AG10803 (cell line): ENCODE measurements at regions not wholly inside any gene's neighbourhood (a gene's known extent, or its start where the extent isn't known, plus 50 kb on each side); places are given as distances from the start of the nearest gene placed in this dataset.

ENCODE experiments used
- DNase-seq: peaks from one replicate; pipeline ENCODE4 v3.0.0; 2010; ENCODE audit warnings: low read depth
- H3K4me3 ChIP-seq: 2 replicates; pipeline ENCODE4 v1.5.1; 2011; ENCODE audit warnings: mild to moderate bottlenecking, low read length, control low read depth
- TF ChIP-seq, protein P1 (sequence below): conservative IDR thresholded peaks from 2 replicates; pipeline ENCODE4 v1.5.1; 2011; ENCODE audit warnings: mild to moderate bottlenecking, low read length, control low read depth, inconsistent platforms

DNA sequence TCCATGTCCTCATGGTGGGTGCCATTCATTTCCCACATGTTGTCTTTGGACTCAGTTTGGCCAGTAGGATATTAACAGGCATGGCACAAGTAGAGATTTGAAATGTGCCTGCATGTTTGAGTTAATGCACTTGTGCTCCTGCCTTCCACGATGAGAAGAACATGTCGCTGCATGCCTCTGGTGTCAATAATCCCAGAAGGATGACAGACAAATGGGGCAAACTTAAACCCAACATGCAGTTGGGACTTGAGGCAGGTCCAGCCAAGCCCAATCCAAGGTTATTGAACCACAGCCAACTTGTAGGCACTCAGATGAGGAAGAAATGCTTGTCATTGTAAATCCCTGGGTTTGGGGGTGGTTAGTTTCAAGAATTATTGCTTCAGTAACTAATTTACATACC lies 174.6 kb downstream of the TRIM33 start:
- H3K4me3 ChIP-seq: no peak overlapping the region
- TF ChIP-seq, protein P1, sequence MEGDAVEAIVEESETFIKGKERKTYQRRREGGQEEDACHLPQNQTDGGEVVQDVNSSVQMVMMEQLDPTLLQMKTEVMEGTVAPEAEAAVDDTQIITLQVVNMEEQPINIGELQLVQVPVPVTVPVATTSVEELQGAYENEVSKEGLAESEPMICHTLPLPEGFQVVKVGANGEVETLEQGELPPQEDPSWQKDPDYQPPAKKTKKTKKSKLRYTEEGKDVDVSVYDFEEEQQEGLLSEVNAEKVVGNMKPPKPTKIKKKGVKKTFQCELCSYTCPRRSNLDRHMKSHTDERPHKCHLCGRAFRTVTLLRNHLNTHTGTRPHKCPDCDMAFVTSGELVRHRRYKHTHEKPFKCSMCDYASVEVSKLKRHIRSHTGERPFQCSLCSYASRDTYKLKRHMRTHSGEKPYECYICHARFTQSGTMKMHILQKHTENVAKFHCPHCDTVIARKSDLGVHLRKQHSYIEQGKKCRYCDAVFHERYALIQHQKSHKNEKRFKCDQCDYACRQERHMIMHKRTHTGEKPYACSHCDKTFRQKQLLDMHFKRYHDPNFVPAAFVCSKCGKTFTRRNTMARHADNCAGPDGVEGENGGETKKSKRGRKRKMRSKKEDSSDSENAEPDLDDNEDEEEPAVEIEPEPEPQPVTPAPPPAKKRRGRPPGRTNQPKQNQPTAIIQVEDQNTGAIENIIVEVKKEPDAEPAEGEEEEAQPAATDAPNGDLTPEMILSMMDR: no peak
- no peak for DNase-seq

DNA sequence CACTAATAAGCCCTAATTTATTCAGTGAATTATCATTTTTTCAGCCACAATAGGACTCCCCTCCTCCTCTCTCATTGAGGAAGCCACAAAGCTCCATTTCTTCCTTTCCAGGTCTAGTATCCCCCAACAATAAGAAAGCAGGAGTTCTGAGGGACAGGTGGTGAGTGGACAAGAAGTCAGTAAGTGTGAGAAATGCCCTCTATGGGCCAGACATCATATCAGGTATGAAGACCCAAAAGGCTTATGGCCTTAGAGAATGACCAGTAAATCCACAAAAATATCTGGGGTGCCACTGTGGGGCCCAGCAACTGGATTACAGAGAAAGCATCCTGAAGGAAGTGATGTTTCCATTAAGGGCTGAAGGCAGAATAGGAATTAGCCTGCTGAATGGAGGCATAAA lies 175.7 kb downstream of the TRIM33 start:
- H3K4me3 ChIP-seq: no peak overlapping the region
- DNase-seq: no peak
- TF ChIP-seq, protein P1: no peak

- TF ChIP-seq, protein P1: no peak
- DNase-seq: no peak
- H3K4me3 ChIP-seq: no peak overlapping the region
Measured at GRCh38 chr1:114334297-114334696, 176.7 kb downstream of the TRIM33 start.

DNA sequence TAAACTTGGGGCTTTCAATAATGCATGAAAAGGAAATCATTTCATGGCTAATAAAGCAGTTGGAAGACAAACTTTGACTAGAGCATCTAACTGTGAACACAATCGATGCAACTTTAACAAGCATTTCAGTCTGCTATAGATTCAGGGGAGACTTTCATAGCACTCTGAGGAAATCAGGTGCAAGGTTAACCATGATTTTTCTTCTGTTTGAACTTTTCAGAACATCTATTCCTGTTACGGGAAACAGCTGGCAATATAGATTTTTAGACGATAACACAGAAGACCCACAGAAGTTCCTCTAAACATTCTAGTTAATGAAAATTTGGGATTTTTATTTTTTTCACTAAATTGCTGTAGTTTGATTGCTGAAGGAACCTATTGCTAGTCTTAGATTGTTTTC lies 177.3 kb downstream of the TRIM33 start:
- H3K4me3 ChIP-seq: no peak overlapping the region

GRCh38 chr1:114331936-114332335 lies 178.3 kb upstream of the SYT6 start:
- no peak overlapping the region for H3K4me3 ChIP-seq
- TF ChIP-seq, protein P1: no peak
- DNase-seq: no peak

More for the DNA sequence above, 177.3 kb downstream of the TRIM33 start:
- DNase-seq: no peak
- TF ChIP-seq, protein P1: no peak

GRCh38 chr1:114330451-114330983 lies 176.8 kb upstream of the SYT6 start:
- no peak for DNase-seq

GRCh38 chr1:114328361-114328904 lies 174.8 kb upstream of the SYT6 start:
- no peak for DNase-seq
- no peak overlapping the region for H3K4me3 ChIP-seq
- TF ChIP-seq, protein P1: no peak

More at GRCh38 chr1:114330451-114330983, 176.8 kb upstream of the SYT6 start:
- H3K4me3 ChIP-seq: no peak overlapping the region
- TF ChIP-seq, protein P1: no peak
